ENCODE measurements at regions not wholly inside any gene's neighbourhood (a gene's known extent, or its start where the extent isn't known, plus 50 kb on each side); places are given as distances from the start of the nearest gene placed in this dataset.
"Not testable (repeated sequence)": the region's sequence is repeated elsewhere in the genome, so short reads cannot be mapped to it uniquely, and the experiment has no call there.

DNA sequence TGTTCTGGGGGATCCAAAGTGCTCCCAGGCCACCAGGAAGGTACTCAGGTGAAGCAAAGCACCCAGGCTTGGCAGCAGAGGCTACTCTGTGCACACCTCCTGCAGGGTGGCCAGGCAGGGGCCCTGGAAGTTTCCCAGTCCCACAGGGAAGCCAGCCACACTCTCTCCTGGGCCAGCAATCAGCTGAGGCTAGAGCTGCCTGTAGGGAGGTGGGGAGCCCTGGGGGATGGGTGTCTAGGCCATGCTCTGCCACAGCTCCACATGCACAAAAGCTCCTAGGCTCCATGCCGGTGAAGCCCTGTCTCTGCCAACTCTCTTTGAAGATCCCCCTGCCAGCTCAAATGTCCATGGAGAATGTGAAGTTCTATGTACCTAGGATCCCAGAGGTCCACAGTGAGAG, 231.4 kb downstream of the SPATA31A6 start:
- H3K4me3 ChIP-seq; H3K27me3 ChIP-seq; H3K27ac ChIP-seq; H3K4me1 ChIP-seq; H3K36me3 ChIP-seq; H3K9me3 ChIP-seq; ATAC-seq; DNase-seq; intact Hi-C loops (cut with DNase I): not testable (repeated sequence)

DNA sequence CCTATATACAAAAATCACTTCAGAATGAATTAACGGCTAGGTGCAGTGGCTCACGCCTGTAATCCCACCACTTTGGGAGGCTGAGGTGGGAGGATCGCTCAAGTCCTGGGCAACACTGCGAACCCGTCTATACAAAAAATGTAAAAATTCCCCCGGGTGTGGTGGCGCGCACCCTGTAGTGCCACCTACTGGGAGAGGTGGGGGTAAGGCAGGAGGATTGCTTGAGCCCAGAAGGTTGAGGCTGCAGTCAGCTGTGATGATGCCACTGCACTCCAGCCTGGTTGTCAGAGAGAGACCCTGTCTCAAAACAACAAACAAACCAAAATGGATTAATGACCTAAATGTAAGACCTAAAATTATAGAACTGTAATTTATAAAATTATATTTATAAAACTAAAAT, 236.2 kb downstream of the SPATA31A6 start:
- not testable (repeated sequence) for DNase-seq

DNA sequence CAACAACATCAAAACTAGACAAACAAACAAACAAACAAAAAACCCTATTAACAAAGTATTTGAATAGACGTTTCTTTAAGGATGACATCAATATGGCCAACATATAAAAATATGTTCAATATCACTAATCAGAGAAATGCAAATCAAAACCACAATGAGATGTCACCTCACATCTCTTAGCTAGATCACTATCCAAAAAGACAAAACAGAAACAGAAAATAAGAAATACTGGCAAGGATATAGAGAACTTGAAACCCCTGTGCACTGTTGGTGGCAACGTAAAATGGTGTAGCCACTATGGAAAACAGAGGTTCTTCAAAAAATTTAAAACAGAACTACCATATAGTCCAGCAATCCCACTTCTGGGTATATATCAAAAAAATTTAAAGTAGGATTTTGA, 236.9 kb downstream of the SPATA31A6 start:
- H3K4me1 ChIP-seq; DNase-seq; H3K27ac ChIP-seq; H3K27me3 ChIP-seq; intact Hi-C loops (cut with DNase I); H3K9me3 ChIP-seq; H3K4me3 ChIP-seq; ATAC-seq; H3K36me3 ChIP-seq: not testable (repeated sequence)

More for the DNA sequence above, 236.2 kb downstream of the SPATA31A6 start:
- H3K4me3 ChIP-seq; H3K27ac ChIP-seq; H3K27me3 ChIP-seq; ATAC-seq; intact Hi-C loops (cut with DNase I); H3K9me3 ChIP-seq; H3K4me1 ChIP-seq; H3K36me3 ChIP-seq: not testable (repeated sequence)

DNA sequence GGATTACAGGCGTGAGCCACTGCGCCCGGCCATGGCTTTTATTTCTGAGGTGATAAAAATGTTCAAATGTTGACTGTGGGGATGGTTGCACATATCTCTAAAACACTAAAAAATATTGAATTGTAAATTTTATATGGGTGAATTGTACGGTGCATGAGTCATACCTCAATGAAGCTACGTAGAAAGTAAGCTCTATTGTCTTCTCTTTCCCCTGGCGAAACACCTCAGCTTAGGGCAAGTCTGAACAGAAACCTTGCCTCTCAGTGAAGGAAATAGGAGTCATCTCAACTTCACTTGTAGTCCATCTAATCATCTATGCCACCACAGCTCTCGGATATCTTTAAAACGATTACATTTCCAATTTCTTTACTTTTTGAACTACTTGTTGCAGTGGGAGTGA, 238.2 kb downstream of the SPATA31A6 start:
- intact Hi-C loops (cut with DNase I); ATAC-seq; H3K4me3 ChIP-seq: not testable (repeated sequence)

DNA sequence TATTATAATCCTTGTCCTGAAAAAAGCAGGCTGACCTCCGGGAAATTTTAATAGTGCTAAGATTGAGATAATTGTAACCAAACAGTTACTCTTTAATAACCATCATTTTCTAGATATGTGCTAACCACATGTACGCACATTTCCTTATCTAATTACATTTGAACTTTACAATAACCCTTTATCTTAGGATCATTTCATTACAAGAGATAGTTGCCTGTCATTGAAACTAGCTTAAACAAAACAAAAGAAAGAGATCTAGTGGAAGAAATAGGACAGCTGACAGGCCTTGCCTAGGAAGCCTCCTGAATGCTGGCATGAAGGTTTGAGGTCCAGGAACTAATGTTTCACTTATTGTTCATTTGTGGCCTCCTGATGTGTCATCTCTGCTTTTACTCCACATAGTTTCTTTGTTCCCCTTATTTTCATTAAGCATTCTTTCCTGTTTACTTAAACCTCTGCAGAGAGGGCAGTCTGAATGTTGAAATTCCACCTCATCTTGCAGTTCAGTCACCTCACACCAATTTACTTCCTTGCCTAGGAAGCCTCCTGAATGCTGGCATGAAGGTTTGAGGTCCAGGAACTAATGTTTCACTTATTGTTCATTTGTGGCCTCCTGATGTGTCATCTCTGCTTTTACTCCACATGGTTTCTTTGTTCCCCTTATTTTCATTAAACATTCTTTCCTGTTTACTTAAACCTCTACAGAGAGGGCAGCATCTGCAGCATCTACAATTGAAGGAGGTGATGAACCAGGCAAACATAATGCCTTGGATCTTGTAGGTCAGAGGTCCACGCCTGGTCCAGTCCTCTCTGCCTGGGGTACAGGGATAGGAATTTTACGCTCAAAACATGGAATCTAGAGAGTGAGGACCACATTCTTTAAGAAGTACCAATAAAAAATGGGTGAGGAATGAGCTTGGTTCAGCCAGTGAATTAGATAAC, 247.5 kb downstream of the SPATA31A6 start:
- H3K27me3 ChIP-seq; ATAC-seq; H3K27ac ChIP-seq; DNase-seq; intact Hi-C loops (cut with DNase I); H3K36me3 ChIP-seq; H3K4me1 ChIP-seq; H3K9me3 ChIP-seq; H3K4me3 ChIP-seq: not testable (repeated sequence)

More for the DNA sequence above, 238.2 kb downstream of the SPATA31A6 start:
- not testable (repeated sequence) for H3K36me3 ChIP-seq, H3K4me1 ChIP-seq, H3K27ac ChIP-seq, H3K9me3 ChIP-seq, H3K27me3 ChIP-seq, DNase-seq

DNA sequence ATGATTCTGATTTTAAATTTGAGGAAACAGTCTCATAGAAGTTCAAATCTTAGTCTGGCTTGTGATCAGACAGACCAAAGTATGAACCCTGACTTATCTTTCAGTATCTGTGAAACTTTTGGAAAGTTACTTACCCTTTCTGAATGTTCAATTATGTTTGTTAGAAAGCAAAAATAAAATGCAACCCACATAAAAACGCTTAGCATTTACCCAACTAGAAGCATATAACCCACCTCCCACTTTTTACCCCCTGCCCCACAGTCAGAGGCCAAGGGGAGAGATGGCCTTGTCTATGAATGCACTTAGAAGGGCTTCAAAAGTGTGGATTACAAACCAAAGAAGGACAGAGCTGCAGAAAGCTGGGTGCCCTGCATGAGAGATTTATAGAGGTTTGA, 248.2 kb downstream of the SPATA31A6 start:
- intact Hi-C loops (cut with DNase I); ATAC-seq; H3K27me3 ChIP-seq; H3K36me3 ChIP-seq; H3K9me3 ChIP-seq; H3K27ac ChIP-seq; H3K4me1 ChIP-seq; H3K4me3 ChIP-seq; DNase-seq: not testable (repeated sequence)

DNA sequence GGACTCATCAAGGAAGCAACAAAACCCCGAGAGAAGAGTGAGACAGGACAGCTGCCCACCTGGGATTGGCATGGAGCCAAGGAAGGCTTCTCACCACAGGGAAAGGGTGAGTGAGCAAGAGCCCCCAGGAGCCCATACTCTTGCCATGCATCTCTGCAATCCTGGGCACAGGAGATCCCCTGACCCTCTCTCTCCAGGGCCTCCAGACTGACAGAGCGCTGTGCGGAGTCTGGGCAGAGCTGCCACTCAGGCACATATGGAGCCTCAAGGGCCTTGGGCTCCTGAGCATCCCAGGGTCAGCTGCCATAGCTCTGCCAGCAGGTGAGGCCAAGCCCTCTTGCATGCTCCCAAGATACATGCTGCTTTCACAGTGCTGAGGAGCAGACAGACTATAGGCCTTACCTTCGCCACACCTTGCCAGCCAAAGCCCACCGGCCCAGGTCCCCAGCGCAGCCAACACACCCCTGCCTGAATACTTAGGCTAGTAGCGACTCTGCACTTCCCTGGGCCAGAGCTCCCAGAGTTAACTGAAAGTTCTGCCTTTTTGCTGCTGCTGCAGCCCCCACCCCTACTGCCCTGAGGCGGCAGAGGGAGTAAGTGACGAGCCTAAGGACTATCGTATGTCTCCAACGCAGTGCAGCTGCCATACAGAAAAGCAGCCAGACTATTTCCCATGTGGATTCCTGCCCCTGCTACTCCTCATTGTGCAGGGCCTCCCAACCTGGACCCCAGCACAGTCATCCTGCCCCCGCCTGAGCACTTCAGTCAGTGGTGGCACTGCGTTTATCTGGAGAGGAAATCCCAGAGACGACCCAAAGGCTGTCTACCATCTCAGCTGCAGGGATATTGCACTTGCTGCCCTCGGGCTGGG, 251.6 kb downstream of the SPATA31A6 start:
- H3K4me1 ChIP-seq; intact Hi-C loops (cut with DNase I); H3K9me3 ChIP-seq; H3K27ac ChIP-seq; H3K27me3 ChIP-seq; DNase-seq; H3K36me3 ChIP-seq; H3K4me3 ChIP-seq; ATAC-seq: not testable (repeated sequence)

DNA sequence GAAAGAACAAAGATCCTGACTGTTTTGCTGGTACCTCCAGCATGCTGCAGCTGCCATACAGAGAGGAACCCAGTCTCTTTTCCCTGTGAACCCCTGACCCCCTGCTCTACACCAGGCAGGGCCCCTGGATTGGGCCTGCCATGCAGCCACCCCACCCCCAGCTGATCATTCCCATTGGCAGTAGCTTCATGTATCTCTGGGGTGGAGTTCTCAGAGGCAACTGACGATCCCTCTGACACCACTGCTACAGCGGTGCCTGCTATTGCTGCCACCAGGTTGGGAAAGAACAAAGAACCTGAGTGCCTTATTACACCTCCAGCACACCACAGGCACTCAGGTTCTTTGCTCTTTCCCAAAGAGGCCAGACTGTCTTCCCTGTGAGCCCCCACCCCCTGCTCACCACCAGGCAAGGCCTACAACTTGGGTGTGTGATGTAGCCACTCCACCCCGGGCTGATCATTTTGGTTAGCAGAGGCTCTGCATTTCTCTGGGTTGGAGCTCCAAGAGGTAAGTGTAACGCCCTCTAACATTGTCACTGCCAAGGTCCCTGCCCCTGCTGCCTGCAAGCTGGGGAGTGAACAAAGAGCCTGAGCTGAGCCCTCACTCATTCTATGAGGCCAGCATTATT, 252.4 kb downstream of the SPATA31A6 start:
- H3K36me3 ChIP-seq; intact Hi-C loops (cut with DNase I); H3K27me3 ChIP-seq; H3K4me3 ChIP-seq; DNase-seq; H3K9me3 ChIP-seq; ATAC-seq; H3K4me1 ChIP-seq; H3K27ac ChIP-seq: not testable (repeated sequence)

DNA sequence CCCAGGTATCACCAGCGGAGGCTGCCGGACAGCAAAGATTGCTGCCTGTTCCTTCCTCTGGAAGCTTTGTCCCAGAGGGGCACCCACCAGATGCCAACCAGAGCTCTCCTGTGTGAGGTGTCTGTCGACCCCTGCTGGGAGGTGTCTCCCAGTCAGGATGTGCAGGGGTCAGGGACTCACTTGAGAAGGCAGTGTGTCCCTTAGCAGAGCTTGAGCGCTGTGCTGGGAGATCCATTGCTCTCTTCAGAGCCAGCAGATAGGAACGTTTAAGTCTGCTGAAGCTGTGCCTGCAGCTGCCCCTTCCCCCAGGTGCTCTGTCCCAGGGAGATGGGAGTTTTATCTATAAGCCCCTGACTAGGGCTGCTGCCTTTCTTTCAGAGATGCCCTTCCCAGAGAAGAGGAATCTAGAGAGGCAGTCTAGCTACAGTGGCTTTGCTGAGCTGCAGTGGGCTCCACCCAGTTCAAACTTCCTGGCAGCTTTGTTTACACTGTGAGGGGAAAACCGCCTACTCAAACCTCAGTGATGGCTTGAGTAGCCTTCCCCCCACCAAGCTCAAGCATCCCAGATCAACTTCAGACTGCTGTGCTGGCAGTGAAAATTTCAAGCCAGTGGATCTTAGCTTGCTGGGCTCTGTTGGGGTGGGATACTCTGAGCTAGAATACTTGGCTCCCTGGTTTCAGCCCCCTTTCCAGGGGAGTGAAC, 253.7 kb downstream of the SPATA31A6 start:
- H3K27ac ChIP-seq; H3K27me3 ChIP-seq; H3K36me3 ChIP-seq; H3K4me1 ChIP-seq; ATAC-seq; intact Hi-C loops (cut with DNase I); H3K9me3 ChIP-seq; DNase-seq; H3K4me3 ChIP-seq: not testable (repeated sequence)

DNA sequence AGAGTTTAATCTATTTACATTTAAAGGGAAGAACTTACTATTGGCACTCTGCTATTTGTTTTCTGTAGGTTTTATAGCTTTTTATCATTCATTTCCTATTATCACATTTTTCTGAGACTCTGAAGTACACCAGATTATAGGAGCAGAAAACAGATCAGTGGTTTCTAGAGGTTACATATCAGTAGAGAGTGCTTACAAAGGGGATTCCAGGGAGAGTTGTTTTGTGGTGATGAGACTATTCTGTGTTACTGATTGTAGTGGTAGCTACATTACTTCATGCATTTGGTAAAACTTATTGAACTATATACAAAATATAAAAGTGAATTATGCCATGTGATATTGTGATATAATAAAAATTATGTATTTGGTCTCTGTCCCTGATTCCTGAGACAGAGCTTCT, 259.2 kb downstream of the SPATA31A6 start:
- H3K4me3 ChIP-seq; DNase-seq; H3K9me3 ChIP-seq; H3K36me3 ChIP-seq; H3K27ac ChIP-seq; H3K4me1 ChIP-seq; intact Hi-C loops (cut with DNase I); ATAC-seq; H3K27me3 ChIP-seq: not testable (repeated sequence)

DNA sequence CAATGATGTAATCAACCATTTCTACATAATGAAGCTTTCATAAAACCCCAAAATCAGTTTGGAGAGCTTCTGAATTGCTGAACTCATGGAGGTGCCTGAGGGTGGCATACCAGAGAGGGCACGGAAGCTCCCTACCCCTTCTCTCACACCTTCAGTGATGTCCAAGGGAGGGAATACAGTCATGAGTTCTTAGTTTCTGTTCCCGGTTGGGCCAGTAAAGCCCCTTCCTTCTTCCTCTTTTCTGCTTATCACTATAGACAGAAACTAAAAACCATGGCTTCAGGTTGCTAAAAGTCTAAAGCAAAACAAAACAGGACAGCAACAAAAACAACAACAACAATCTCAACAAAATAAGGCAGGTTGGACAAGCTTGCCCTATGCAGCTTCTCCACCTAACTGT, 260.0 kb downstream of the SPATA31A6 start:
- H3K9me3 ChIP-seq; ATAC-seq; H3K36me3 ChIP-seq; H3K27ac ChIP-seq; intact Hi-C loops (cut with DNase I); DNase-seq; H3K27me3 ChIP-seq; H3K4me3 ChIP-seq; H3K4me1 ChIP-seq: not testable (repeated sequence)

DNA sequence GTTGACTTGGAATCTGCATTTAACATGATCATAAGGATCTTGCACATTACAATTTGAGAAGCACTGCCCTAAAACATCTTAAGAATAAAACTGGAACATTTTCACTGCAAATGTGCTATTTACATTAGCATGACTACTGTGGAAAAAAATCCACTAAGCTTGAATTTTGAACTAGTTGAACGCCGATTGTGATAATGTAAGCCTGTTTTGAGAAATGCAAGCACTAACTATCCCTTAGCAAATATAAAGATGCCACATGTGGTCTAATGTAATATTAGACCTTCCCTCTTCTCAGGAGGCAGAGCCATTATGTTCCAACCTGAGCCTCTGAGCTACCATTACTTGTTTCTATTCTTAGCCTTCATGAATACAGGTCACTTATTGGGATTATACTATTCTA, 278.0 kb downstream of the SPATA31A6 start:
- H3K27me3 ChIP-seq; DNase-seq; H3K27ac ChIP-seq; H3K4me1 ChIP-seq; intact Hi-C loops (cut with DNase I); H3K4me3 ChIP-seq; H3K36me3 ChIP-seq; H3K9me3 ChIP-seq; ATAC-seq: not testable (repeated sequence)
